SH-SY5Y (cell line): ENCODE measurements at regions not wholly inside any gene's neighbourhood (a gene's known extent, or its start where the extent isn't known, plus 50 kb on each side); places are given as distances from the start of the nearest gene placed in this dataset.

Experiments used
- GATA2 ChIP-seq: IDR thresholded peaks from 2 replicates; pipeline ENCODE4 v1.6.1; 2011; ENCODE audit warnings: mild to moderate bottlenecking, low read depth, low read length
- GATA3 ChIP-seq: IDR thresholded peaks from 2 replicates; pipeline ENCODE4 v1.6.1; 2011; ENCODE audit warnings: low read depth, mild to moderate bottlenecking, low read length, moderate library complexity

- TF ChIP-seq GATA2 (no peak), GATA3 (no peak)
These were observed 211.7 kb downstream of the SP3 start for GRCh38 chr2:173753441-173753840.
